GM10266 (cell line): ENCODE measurements at regions not wholly inside any gene's neighbourhood (a gene's known extent, or its start where the extent isn't known, plus 50 kb on each side); places are given as distances from the start of the nearest gene placed in this dataset.

Experiments used
- DNase-seq: peaks from one replicate; pipeline ENCODE4 v3.0.0; 2012; ENCODE audit errors: extremely low spot score
- CTCF ChIP-seq: IDR thresholded peaks from 2 replicates; pipeline ENCODE4 v1.5.1; 2012; ENCODE audit warnings: mild to moderate bottlenecking, low read depth; ENCODE audit not compliant: control insufficient read depth, insufficient read depth; ENCODE audit errors: missing control alignments

DNA sequence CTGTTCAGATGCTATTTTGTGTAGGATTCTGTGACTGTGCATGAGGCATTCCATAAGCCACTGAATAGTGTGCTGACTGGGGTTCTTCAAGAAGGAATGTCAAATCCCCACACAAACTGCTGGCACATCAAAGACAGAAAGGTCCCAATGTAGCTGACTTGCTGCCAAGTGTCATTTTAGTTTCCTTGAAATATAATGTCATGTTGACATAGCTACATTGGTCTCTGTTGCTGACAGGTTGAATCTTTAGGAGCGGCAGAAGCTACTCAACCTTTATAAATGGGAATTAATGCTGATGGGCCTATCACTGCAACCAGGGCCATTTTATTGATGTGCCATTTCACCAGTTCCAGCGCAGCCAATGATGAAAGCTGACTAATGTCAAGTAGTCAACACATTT, 1110.7 kb upstream of the B3GALT2 start:
- no peak for DNase-seq
- no peak for TF ChIP-seq CTCF

GRCh38 chr1:194296201-194296600, 1109.8 kb upstream of the B3GALT2 start:
- no peak for DNase-seq
- TF ChIP-seq CTCF, result no peak

- peak; percentile 53 for TF ChIP-seq CTCF
- DNase-seq, result peak; percentile 18
These were observed 1109.3 kb upstream of the B3GALT2 start for GRCh38 chr1:194295685-194296084.

DNA sequence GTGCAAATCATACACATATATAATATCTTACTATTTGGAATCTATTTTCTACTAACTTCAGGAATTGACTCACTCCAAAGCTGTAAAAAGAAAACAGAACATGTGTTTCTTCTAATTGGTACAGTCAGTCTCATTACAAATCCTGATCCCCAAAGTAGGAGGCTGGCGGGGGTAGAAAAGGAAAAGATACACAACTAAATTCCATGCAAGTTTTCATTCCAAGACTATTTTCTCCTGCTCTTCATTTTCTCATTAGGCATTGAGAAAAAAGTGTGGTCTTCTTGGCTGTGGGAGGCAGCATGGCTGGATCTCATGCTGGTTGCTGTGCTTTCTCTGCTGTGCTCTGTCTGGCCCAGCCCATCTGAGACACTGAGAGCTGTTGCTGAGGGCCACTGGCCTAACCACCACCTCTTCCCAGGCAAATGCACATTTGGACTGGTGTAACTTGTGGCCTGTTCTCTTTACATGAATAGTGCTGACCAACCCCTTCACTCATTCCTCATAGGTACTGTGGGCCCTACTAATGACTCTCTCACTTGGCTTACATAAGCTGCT, 1107.5 kb upstream of the B3GALT2 start:
- DNase-seq, result no peak
- TF ChIP-seq CTCF, result no peak

GRCh38 chr1:194292966-194293365, 1106.6 kb upstream of the B3GALT2 start:
- no peak for DNase-seq
- TF ChIP-seq CTCF, result no peak

GRCh38 chr1:194289569-194290266, 1103.3 kb upstream of the B3GALT2 start:
- peak; percentile 7 for DNase-seq
- no peak for TF ChIP-seq CTCF

GRCh38 chr1:194288238-194288637, 1101.8 kb upstream of the B3GALT2 start:
- DNase-seq, result no peak
- TF ChIP-seq CTCF, result no peak
